ENCODE measurements at regions not wholly inside any gene's neighbourhood (a gene's known extent, or its start where the extent isn't known, plus 50 kb on each side); places are given as distances from the start of the nearest gene placed in this dataset.
A peak's percentile ranks its signal among the peaks of the same experiment; 100 is the strongest.

- WGBS (ENCODE audit: insufficient coverage): 79% methylated on average over 10 of the region's 11 CpGs
- DNase-seq: no peak
- no peaks in the 10 kb centered on the region for H3K36me3 ChIP-seq (ENCODE audit: control insufficient read depth, insufficient read depth, low read length)
- no peaks in the 10 kb centered on the region for H3K9me3 ChIP-seq (replicated peaks; ENCODE audit: control insufficient read depth, low read depth, low read length)
- no peaks in the 10 kb centered on the region for H3K27me3 ChIP-seq (ENCODE audit: control insufficient read depth, insufficient read depth, low read length)
- H3K4me3 ChIP-seq (ENCODE audit: low read length): no peak overlapping the region
- no peak overlapping the region for H3K27ac ChIP-seq (ENCODE audit: low read length)
- no peaks in the 10 kb centered on the region for H3K4me1 ChIP-seq (ENCODE audit: control insufficient read depth, insufficient read depth, low read length)
Measured at GRCh38 chr1:233473549-233474204, 140.2 kb upstream of the KCNK1 start.

- H3K27ac ChIP-seq (ENCODE audit: low read length): no peak overlapping the region
- no peaks in the 10 kb centered on the region for H3K36me3 ChIP-seq (ENCODE audit: control insufficient read depth, insufficient read depth, low read length)
- DNase-seq: peak; percentile 4
- no peaks in the 10 kb centered on the region for H3K4me1 ChIP-seq (ENCODE audit: control insufficient read depth, insufficient read depth, low read length)
- H3K9me3 ChIP-seq (replicated peaks; ENCODE audit: control insufficient read depth, low read depth, low read length): no peaks in the 10 kb centered on the region
- no peaks in the 10 kb centered on the region for H3K27me3 ChIP-seq (ENCODE audit: control insufficient read depth, insufficient read depth, low read length)
- H3K4me3 ChIP-seq (ENCODE audit: low read length): no peak overlapping the region
Measured at GRCh38 chr1:233477359-233477758, 136.5 kb upstream of the KCNK1 start.

- WGBS (ENCODE audit: insufficient coverage): no CpG with 5 or more reads among the region's 2 CpGs
- H3K27me3 ChIP-seq (ENCODE audit: control insufficient read depth, insufficient read depth, low read length): no peaks in the 10 kb centered on the region
- DNase-seq: no peak
Measured at GRCh38 chr1:233478611-233479010, 135.3 kb upstream of the KCNK1 start.

DNA sequence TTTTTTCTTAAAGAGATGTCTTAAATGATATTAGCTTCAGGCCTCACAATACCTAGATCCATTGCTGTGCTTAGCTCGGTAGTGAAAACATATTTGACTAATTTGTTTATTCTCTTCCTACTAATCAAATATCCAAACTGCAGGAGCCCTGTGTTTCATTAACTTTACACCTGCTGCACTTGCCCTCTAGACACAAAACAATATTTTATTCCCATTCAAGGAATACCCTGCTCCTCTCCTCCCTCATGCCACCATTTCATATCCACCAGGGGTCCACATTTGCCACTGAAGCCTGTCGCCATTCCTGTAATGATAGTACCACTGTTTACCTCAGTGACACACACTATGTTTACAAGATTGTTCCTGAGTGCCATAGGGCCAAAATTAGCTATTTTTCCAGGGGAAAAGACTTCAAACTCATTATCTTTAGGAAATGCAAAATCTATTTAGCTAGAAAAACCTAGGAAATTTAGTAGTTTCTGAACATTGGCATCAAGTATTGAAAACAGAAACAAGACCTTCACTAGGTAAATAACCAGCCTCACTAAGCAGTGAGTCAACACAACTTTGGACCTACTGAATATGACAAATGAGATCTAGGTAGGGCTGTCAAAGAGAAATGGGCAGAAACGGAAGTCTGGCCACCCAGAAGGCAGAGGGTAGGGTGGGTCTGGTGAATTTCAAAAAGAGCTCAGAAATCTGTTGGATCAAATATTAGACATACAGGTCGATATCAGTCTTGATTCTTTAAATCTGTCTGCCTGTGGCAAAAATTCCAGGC, 134.6 kb upstream of the KCNK1 start:
- H3K9me3 ChIP-seq (replicated peaks; ENCODE audit: control insufficient read depth, low read depth, low read length): no peaks in the 10 kb centered on the region
- WGBS (ENCODE audit: insufficient coverage): 90% methylated on average over 3 of the region's 4 CpGs
- no peaks in the 10 kb centered on the region for H3K4me1 ChIP-seq (ENCODE audit: control insufficient read depth, insufficient read depth, low read length)
- no peak overlapping the region for H3K4me3 ChIP-seq (ENCODE audit: low read length)
- DNase-seq: no peak
- H3K36me3 ChIP-seq (ENCODE audit: control insufficient read depth, insufficient read depth, low read length): no peaks in the 10 kb centered on the region
- no peak overlapping the region for H3K27ac ChIP-seq (ENCODE audit: low read length)
- H3K27me3 ChIP-seq (ENCODE audit: control insufficient read depth, insufficient read depth, low read length): no peaks in the 10 kb centered on the region

More at GRCh38 chr1:233478611-233479010, 135.3 kb upstream of the KCNK1 start:
- H3K9me3 ChIP-seq (replicated peaks; ENCODE audit: control insufficient read depth, low read depth, low read length): no peaks in the 10 kb centered on the region
- no peak overlapping the region for H3K27ac ChIP-seq (ENCODE audit: low read length)
- no peak overlapping the region for H3K4me3 ChIP-seq (ENCODE audit: low read length)
- no peaks in the 10 kb centered on the region for H3K4me1 ChIP-seq (ENCODE audit: control insufficient read depth, insufficient read depth, low read length)
- H3K36me3 ChIP-seq (ENCODE audit: control insufficient read depth, insufficient read depth, low read length): no peaks in the 10 kb centered on the region

GRCh38 chr1:233480198-233480597, 133.7 kb upstream of the KCNK1 start:
- WGBS (ENCODE audit: insufficient coverage): 83% methylated on average over 4 of the region's 7 CpGs
- Histone ChIP-seq H3K4me1 (ENCODE audit: control insufficient read depth, insufficient read depth, low read length) (no peaks in the 10 kb centered on the region), H3K36me3 (ENCODE audit: control insufficient read depth, insufficient read depth, low read length) (no peaks in the 10 kb centered on the region), H3K4me3 (ENCODE audit: low read length) (no peak overlapping the region), H3K27me3 (ENCODE audit: control insufficient read depth, insufficient read depth, low read length) (no peaks in the 10 kb centered on the region), H3K27ac (ENCODE audit: low read length) (no peak overlapping the region), H3K9me3 (replicated peaks; ENCODE audit: control insufficient read depth, low read depth, low read length) (no peaks in the 10 kb centered on the region)
- peak; percentile 3 for DNase-seq

GRCh38 chr1:233482388-233482787, 131.5 kb upstream of the KCNK1 start:
- H3K36me3 ChIP-seq (ENCODE audit: control insufficient read depth, insufficient read depth, low read length): no peaks in the 10 kb centered on the region
- no peak for DNase-seq
- WGBS (ENCODE audit: insufficient coverage): 88% methylated on average over 3 of the region's 3 CpGs
- no peaks in the 10 kb centered on the region for H3K4me1 ChIP-seq (ENCODE audit: control insufficient read depth, insufficient read depth, low read length)
- H3K27me3 ChIP-seq (ENCODE audit: control insufficient read depth, insufficient read depth, low read length): no peaks in the 10 kb centered on the region
- H3K9me3 ChIP-seq (replicated peaks; ENCODE audit: control insufficient read depth, low read depth, low read length): no peaks in the 10 kb centered on the region
- H3K4me3 ChIP-seq (ENCODE audit: low read length): no peak overlapping the region
- no peak overlapping the region for H3K27ac ChIP-seq (ENCODE audit: low read length)

DNA sequence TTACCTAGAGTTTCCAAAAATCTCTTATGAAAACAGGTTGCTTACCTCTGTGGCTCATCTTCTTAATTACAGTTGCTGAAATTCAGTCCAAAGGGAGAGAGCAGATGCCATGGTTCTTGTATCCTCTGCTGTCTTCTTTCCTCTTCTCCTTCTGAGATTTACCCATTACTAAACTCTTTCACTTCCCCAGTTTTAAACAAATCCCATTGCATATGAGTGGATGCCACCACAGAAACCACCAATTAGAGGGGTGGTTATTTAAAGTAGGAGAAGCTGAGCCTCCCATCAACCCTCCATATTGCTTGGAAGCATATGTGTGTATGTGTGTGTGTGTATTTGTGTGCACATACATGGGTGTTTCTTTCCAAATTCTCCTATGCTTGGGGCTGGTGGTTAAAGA, 128.5 kb upstream of the KCNK1 start:
- no peaks in the 10 kb centered on the region for H3K4me1 ChIP-seq (ENCODE audit: control insufficient read depth, insufficient read depth, low read length)
- H3K9me3 ChIP-seq (replicated peaks; ENCODE audit: control insufficient read depth, low read depth, low read length): no peaks in the 10 kb centered on the region
- no peaks in the 10 kb centered on the region for H3K36me3 ChIP-seq (ENCODE audit: control insufficient read depth, insufficient read depth, low read length)
- H3K27ac ChIP-seq (ENCODE audit: low read length): no peak overlapping the region
- H3K27me3 ChIP-seq (ENCODE audit: control insufficient read depth, insufficient read depth, low read length): no peaks in the 10 kb centered on the region
- DNase-seq: no peak
- H3K4me3 ChIP-seq (ENCODE audit: low read length): no peak overlapping the region

DNA sequence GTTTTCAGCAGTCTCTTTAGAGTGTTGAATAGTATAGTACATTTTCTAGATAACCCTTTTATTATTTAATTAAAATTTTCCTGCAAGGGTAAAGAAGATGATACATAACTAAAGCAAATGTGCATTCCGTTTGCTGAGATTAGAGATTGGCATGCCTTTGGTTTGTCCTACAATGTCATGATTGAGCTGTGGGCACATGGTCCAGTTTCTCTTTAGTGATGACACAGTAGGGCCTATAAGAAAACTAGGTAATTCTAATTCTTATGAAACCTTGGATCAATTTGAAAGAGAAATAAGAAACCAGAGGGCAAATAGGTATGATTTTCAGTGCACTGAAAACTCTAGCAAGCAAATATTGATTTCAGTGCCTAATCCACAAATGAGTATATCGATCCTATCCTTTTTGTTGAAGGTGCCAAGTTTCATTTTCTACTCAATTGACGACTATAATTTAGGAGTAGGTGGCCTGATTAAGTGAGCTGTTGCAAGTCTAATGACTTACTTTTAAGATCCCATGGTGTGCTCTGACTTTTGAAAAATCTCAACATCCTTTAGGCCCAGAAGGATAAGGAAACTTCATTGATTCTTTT, 128.0 kb upstream of the KCNK1 start:
- no peaks in the 10 kb centered on the region for H3K4me1 ChIP-seq (ENCODE audit: control insufficient read depth, insufficient read depth, low read length)
- WGBS (ENCODE audit: insufficient coverage): no CpG with 5 or more reads among the region's 3 CpGs
- no peaks in the 10 kb centered on the region for H3K9me3 ChIP-seq (replicated peaks; ENCODE audit: control insufficient read depth, low read depth, low read length)
- no peak for DNase-seq
- H3K27me3 ChIP-seq (ENCODE audit: control insufficient read depth, insufficient read depth, low read length): no peaks in the 10 kb centered on the region
- H3K36me3 ChIP-seq (ENCODE audit: control insufficient read depth, insufficient read depth, low read length): no peaks in the 10 kb centered on the region
- H3K27ac ChIP-seq (ENCODE audit: low read length): no peak overlapping the region
- no peak overlapping the region for H3K4me3 ChIP-seq (ENCODE audit: low read length)

GRCh38 chr1:233487408-233487807, 126.5 kb upstream of the KCNK1 start:
- H3K27me3 ChIP-seq (ENCODE audit: control insufficient read depth, insufficient read depth, low read length): no peaks in the 10 kb centered on the region
- H3K27ac ChIP-seq (ENCODE audit: low read length): no peak overlapping the region
- no peaks in the 10 kb centered on the region for H3K36me3 ChIP-seq (ENCODE audit: control insufficient read depth, insufficient read depth, low read length)
- no peaks in the 10 kb centered on the region for H3K9me3 ChIP-seq (replicated peaks; ENCODE audit: control insufficient read depth, low read depth, low read length)
- H3K4me3 ChIP-seq (ENCODE audit: low read length): no peak overlapping the region
- DNase-seq: no peak
- H3K4me1 ChIP-seq (ENCODE audit: control insufficient read depth, insufficient read depth, low read length): no peaks in the 10 kb centered on the region

GRCh38 chr1:233489411-233489810, 124.5 kb upstream of the KCNK1 start:
- H3K4me3 ChIP-seq (ENCODE audit: low read length): no peak overlapping the region
- H3K36me3 ChIP-seq (ENCODE audit: control insufficient read depth, insufficient read depth, low read length): no peaks in the 10 kb centered on the region
- H3K4me1 ChIP-seq (ENCODE audit: control insufficient read depth, insufficient read depth, low read length): no peaks in the 10 kb centered on the region
- WGBS (ENCODE audit: insufficient coverage): no CpG with 5 or more reads among the region's 4 CpGs
- no peak for DNase-seq
- H3K27me3 ChIP-seq (ENCODE audit: control insufficient read depth, insufficient read depth, low read length): no peaks in the 10 kb centered on the region
- no peaks in the 10 kb centered on the region for H3K9me3 ChIP-seq (replicated peaks; ENCODE audit: control insufficient read depth, low read depth, low read length)
- H3K27ac ChIP-seq (ENCODE audit: low read length): no peak overlapping the region

Data from muscle of leg (tissue), 3 donors.